ENCODE measurements at regions not wholly inside any gene's neighbourhood (a gene's known extent, or its start where the extent isn't known, plus 50 kb on each side); places are given as distances from the start of the nearest gene placed in this dataset.

DNA sequence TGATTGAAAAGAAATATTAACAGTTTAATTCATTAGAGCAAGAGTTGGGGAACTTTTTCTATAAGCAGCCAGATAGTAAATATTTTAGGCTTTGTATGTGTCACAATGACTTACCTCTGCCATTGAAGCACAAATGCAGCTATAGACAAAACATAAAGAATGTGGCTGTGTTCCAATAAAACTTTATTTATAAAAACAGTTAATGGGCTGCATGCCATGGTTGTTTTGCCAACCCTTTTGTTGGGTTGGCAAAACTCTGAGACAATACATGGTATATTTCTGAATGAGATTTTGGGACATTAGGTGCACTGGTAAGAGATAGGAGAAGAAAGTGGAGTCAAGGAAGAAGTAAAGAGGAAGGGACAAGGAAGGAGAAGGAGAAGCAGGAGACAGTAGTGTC, 61.8 kb upstream of the CERS6 start:
- TF ChIP-seq, protein P1, sequence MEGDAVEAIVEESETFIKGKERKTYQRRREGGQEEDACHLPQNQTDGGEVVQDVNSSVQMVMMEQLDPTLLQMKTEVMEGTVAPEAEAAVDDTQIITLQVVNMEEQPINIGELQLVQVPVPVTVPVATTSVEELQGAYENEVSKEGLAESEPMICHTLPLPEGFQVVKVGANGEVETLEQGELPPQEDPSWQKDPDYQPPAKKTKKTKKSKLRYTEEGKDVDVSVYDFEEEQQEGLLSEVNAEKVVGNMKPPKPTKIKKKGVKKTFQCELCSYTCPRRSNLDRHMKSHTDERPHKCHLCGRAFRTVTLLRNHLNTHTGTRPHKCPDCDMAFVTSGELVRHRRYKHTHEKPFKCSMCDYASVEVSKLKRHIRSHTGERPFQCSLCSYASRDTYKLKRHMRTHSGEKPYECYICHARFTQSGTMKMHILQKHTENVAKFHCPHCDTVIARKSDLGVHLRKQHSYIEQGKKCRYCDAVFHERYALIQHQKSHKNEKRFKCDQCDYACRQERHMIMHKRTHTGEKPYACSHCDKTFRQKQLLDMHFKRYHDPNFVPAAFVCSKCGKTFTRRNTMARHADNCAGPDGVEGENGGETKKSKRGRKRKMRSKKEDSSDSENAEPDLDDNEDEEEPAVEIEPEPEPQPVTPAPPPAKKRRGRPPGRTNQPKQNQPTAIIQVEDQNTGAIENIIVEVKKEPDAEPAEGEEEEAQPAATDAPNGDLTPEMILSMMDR (IDR thresholded peaks at IDR 0.05; ENCODE audit: insufficient read depth, low read depth, low read length), result no peak
- TF ChIP-seq EZH2 (IDR thresholded peaks at IDR 0.05; ENCODE audit: insufficient read depth, low read length), result no peak

Measured in astrocyte (in vitro differentiated cells and primary cell).